HG03045 (cell line): ENCODE measurements at regions not wholly inside any gene's neighbourhood (a gene's known extent, or its start where the extent isn't known, plus 50 kb on each side); places are given as distances from the start of the nearest gene placed in this dataset.
"Not testable (repeated sequence)": the region's sequence is repeated elsewhere in the genome, so short reads cannot be mapped to it uniquely, and the experiment has no call there.

Experiments
- ATAC-seq: cut with Tn5 transposase; IDR thresholded peaks from one replicate; pipeline ENCODE4 v1.9.1; 2021; ENCODE audit warnings: mild to moderate bottlenecking, moderate library complexity; ENCODE audit not compliant: unreplicated experiment

- no peak for ATAC-seq
Observed at GRCh38 chr5:60125636-60126035, 232.1 kb upstream of the PDE4D start.

- no peak for ATAC-seq
Observed at GRCh38 chr5:60102961-60103693, 209.6 kb upstream of the PDE4D start.

- no peak for ATAC-seq
Observed at GRCh38 chr5:60101573-60101972, 208.0 kb upstream of the PDE4D start.

GRCh38 chr5:60092671-60093422, 199.3 kb upstream of the PDE4D start:
- no peak for ATAC-seq

- ATAC-seq = no peak
Observed at GRCh38 chr5:60086583-60086982, 193.1 kb upstream of the PDE4D start.

GRCh38 chr5:60084226-60084625, 190.7 kb upstream of the PDE4D start:
- no peak for ATAC-seq

- ATAC-seq = no peak
Observed at GRCh38 chr5:60077292-60077691, 183.8 kb upstream of the PDE4D start.

- no peak for ATAC-seq
Observed at GRCh38 chr5:60076746-60077145, 183.2 kb upstream of the PDE4D start.

GRCh38 chr5:60066502-60066901, 173.0 kb upstream of the PDE4D start:
- no peak for ATAC-seq

- no peak for ATAC-seq
Observed at GRCh38 chr5:60060389-60060788, 166.9 kb upstream of the PDE4D start.

GRCh38 chr5:60056191-60056590, 162.7 kb upstream of the PDE4D start:
- ATAC-seq = no peak

GRCh38 chr5:60055168-60055567, 161.6 kb upstream of the PDE4D start:
- no peak for ATAC-seq

GRCh38 chr5:60041996-60042664, 148.6 kb upstream of the PDE4D start:
- not testable (repeated sequence) for ATAC-seq

GRCh38 chr5:60041508-60041907, 148.0 kb upstream of the PDE4D start:
- not testable (repeated sequence) for ATAC-seq

GRCh38 chr5:60036192-60036938, 142.8 kb upstream of the PDE4D start:
- ATAC-seq = no peak

- ATAC-seq = no peak
Observed at GRCh38 chr5:60026161-60026560, 132.6 kb upstream of the PDE4D start.

- no peak for ATAC-seq
Observed at GRCh38 chr5:60024104-60024503, 130.6 kb upstream of the PDE4D start.

GRCh38 chr5:60023255-60023654, 129.7 kb upstream of the PDE4D start:
- ATAC-seq = no peak

- ATAC-seq = no peak
Observed at GRCh38 chr5:60020457-60020856, 126.9 kb upstream of the PDE4D start.

- ATAC-seq = not testable (repeated sequence)
Observed at GRCh38 chr5:60018960-60019359, 125.4 kb upstream of the PDE4D start.

- no peak for ATAC-seq
Observed at GRCh38 chr5:60018091-60018490, 124.6 kb upstream of the PDE4D start.
